Activated CD8-positive, alpha-beta memory T cell treated with anti-CD3 and anti-CD28 coated beads, Interleukin-2, amount 50 U/mL, for 24 hours (primary cell): ENCODE measurements at regions not wholly inside any gene's neighbourhood (a gene's known extent, or its start where the extent isn't known, plus 50 kb on each side); places are given as distances from the start of the nearest gene placed in this dataset.

Source experiments
- DNase-seq: peaks from one replicate; pipeline ENCODE4 v3.0.0-alpha.2; 2020; ENCODE audit errors: extremely low read depth

GRCh38 chr9:89792189-89793123, 187.6 kb downstream of the GADD45G start:
- DNase-seq, result no peak

- no peak for DNase-seq
Measured at GRCh38 chr9:89793124-89793495, 188.3 kb downstream of the GADD45G start.

GRCh38 chr9:89793551-89793950, 188.7 kb downstream of the GADD45G start:
- no peak for DNase-seq

- DNase-seq, result no peak
Measured at GRCh38 chr9:89794918-89795317, 190.1 kb downstream of the GADD45G start.

GRCh38 chr9:89795538-89796195, 190.9 kb downstream of the GADD45G start:
- no peak for DNase-seq

- DNase-seq, result no peak
Measured at GRCh38 chr9:89796606-89797005, 191.8 kb downstream of the GADD45G start.

- no peak for DNase-seq
Measured at GRCh38 chr9:89797255-89797654, 192.4 kb downstream of the GADD45G start.

- DNase-seq, result no peak
Measured at GRCh38 chr9:89797937-89798455, 193.2 kb downstream of the GADD45G start.

- no peak for DNase-seq
Measured at GRCh38 chr9:89798547-89799120, 193.8 kb downstream of the GADD45G start.

GRCh38 chr9:89799221-89799620, 194.4 kb downstream of the GADD45G start:
- DNase-seq, result no peak

GRCh38 chr9:89799766-89800165, 195.0 kb downstream of the GADD45G start:
- DNase-seq, result no peak

- DNase-seq, result no peak
Measured at GRCh38 chr9:89801341-89801740, 196.5 kb downstream of the GADD45G start.

- no peak for DNase-seq
Measured at GRCh38 chr9:89801742-89802670, 197.2 kb downstream of the GADD45G start.

GRCh38 chr9:89802781-89803355, 198.1 kb downstream of the GADD45G start:
- DNase-seq, result no peak

GRCh38 chr9:89803403-89803802, 198.6 kb downstream of the GADD45G start:
- no peak for DNase-seq

- no peak for DNase-seq
Measured at GRCh38 chr9:89804766-89805531, 200.1 kb downstream of the GADD45G start.

GRCh38 chr9:89805571-89806292, 200.9 kb downstream of the GADD45G start:
- no peak for DNase-seq

- no peak for DNase-seq
Measured at GRCh38 chr9:89806371-89807100, 201.7 kb downstream of the GADD45G start.

GRCh38 chr9:89807101-89807395, 202.2 kb downstream of the GADD45G start:
- DNase-seq, result no peak
